ENCODE measurements at regions not wholly inside any gene's neighbourhood (a gene's known extent, or its start where the extent isn't known, plus 50 kb on each side); places are given as distances from the start of the nearest gene placed in this dataset.
"Not testable (repeated sequence)": the region's sequence is repeated elsewhere in the genome, so short reads cannot be mapped to it uniquely, and the experiment has no call there.

DNA sequence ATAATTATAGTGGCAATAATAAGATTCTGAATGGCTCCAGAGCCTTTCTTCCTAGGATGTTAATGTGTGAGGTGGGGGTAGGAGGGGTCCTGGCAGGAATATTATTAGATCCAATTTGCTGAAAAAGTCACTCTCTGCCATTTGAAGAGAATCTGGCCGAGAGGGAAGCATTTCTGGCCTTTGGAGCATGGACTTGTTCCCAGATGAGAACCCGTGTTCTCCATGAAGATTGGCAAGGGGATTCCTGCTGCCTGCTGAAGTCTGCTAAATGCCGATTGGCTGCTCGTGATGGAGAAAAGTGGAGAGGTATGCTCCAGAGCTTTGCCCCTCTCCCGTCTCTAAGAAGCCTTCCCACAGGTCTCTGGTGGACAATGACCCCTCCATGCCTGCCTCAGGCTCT lies 135.6 kb downstream of the TRIM43 start:
- H3K27me3 ChIP-seq (ENCODE audit: insufficient read depth, low read length, poor library complexity); H2AFZ ChIP-seq (ENCODE audit: low read depth, low read length); H3K4me1 ChIP-seq (ENCODE audit: insufficient read depth, low read length); H3K4me2 ChIP-seq (ENCODE audit: insufficient read depth, low read length); H3K9ac ChIP-seq (ENCODE audit: low read depth, low read length); ATAC-seq (ENCODE audit: insufficient read depth, low read depth); H3K79me2 ChIP-seq (ENCODE audit: insufficient read depth, low read length); H3K9me3 ChIP-seq (ENCODE audit: insufficient read depth, low read length, severe bottlenecking); H3K27ac ChIP-seq (ENCODE audit: low read length); H4K20me1 ChIP-seq (ENCODE audit: insufficient read depth, low read length); H3K4me3 ChIP-seq (ENCODE audit: low read depth in 1 of 2, low read length in 2 of 2); H3K36me3 ChIP-seq (ENCODE audit: insufficient read depth, low read length); DNase-seq: not testable (repeated sequence)

DNA sequence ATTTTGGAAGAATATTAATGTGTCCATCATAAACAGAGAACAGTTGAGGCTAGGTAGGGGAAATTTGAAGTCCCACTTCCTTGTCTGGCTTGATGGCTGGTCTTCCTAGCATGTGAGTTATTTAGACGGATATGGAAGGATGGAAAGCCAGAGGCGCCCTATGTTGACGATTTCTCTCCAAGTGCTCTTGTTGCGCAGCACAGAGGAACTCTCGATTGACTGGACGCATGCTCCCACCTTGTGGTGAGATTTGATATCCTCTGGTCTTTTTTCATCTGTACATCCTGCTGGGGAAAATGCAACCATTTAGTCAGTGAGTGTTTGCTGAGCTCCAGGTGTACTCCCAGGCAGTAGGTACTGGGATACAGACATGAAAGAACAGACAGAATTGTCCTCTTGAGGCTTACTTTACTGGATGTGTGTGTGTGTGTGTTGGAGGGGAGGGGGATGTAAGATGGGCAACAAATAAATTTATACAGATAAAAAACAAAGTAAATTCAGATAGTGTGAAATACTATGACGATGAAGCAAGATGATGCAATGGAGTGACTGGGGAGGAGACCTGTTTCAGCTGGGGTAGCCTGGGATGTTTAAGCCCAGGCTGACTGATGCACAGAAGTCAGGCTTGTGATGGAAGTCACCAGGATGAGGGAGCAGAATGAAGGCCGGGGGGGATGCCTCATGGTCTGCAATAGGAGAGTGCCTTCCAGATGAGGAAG lies 137.2 kb downstream of the TRIM43 start:
- TF ChIP-seq, protein P1, sequence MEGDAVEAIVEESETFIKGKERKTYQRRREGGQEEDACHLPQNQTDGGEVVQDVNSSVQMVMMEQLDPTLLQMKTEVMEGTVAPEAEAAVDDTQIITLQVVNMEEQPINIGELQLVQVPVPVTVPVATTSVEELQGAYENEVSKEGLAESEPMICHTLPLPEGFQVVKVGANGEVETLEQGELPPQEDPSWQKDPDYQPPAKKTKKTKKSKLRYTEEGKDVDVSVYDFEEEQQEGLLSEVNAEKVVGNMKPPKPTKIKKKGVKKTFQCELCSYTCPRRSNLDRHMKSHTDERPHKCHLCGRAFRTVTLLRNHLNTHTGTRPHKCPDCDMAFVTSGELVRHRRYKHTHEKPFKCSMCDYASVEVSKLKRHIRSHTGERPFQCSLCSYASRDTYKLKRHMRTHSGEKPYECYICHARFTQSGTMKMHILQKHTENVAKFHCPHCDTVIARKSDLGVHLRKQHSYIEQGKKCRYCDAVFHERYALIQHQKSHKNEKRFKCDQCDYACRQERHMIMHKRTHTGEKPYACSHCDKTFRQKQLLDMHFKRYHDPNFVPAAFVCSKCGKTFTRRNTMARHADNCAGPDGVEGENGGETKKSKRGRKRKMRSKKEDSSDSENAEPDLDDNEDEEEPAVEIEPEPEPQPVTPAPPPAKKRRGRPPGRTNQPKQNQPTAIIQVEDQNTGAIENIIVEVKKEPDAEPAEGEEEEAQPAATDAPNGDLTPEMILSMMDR (IDR thresholded peaks at IDR 0.05; ENCODE audit: borderline replicate concordance, extremely low read depth, low read length, poor library complexity, severe bottlenecking): peak; percentile 64
- no peak for TF ChIP-seq EZH2 (IDR thresholded peaks at IDR 0.05; ENCODE audit: borderline replicate concordance, low read depth, low read length, severe bottlenecking)
- DNase-seq (peak; percentile 58), ATAC-seq (ENCODE audit: insufficient read depth, low read depth) (peak; percentile 78)
- Histone ChIP-seq H3K27ac (ENCODE audit: low read length) (no peak overlapping the region), H3K36me3 (ENCODE audit: insufficient read depth, low read length) (no peaks in the 10 kb centered on the region), H3K27me3 (ENCODE audit: insufficient read depth, low read length, poor library complexity) (peaks cover 4% of the 10 kb centered on the region), H3K9ac (ENCODE audit: low read depth, low read length) (no peak overlapping the region), H3K4me1 (ENCODE audit: insufficient read depth, low read length) (no peaks in the 10 kb centered on the region), H2AFZ (ENCODE audit: low read depth, low read length) (no peak overlapping the region), H4K20me1 (ENCODE audit: insufficient read depth, low read length) (no peaks in the 10 kb centered on the region), H3K79me2 (ENCODE audit: insufficient read depth, low read length) (no peaks in the 10 kb centered on the region), H3K4me2 (ENCODE audit: insufficient read depth, low read length) (no peak overlapping the region), H3K9me3 (ENCODE audit: insufficient read depth, low read length, severe bottlenecking) (no peaks in the 10 kb centered on the region), H3K4me3 (ENCODE audit: low read depth in 1 of 2, low read length in 2 of 2) (no peak overlapping the region)

DNA sequence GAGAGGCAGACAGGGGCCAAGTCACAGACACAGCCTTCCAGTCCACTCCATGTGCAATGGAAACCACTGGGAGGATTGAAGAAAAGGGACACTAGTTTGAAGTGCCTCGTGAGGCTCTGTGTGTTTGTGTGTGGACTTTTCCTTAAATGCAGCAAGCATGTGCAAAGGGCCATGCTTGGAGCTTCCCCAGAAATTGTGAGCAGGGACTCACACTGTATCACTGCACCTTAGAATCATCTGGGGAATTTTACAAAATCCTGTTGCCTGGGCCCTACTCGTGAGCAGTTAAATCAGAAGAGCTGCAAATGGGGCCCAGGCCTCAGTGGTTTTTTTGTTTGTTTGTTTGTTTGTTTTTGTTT lies 137.8 kb downstream of the TRIM43 start:
- Histone ChIP-seq H2AFZ (ENCODE audit: low read depth, low read length) (no peak overlapping the region), H3K27me3 (ENCODE audit: insufficient read depth, low read length, poor library complexity) (peaks cover 4% of the 10 kb centered on the region), H4K20me1 (ENCODE audit: insufficient read depth, low read length) (no peaks in the 10 kb centered on the region), H3K36me3 (ENCODE audit: insufficient read depth, low read length) (no peaks in the 10 kb centered on the region), H3K27ac (ENCODE audit: low read length) (no peak overlapping the region), H3K9ac (ENCODE audit: low read depth, low read length) (no peak overlapping the region), H3K4me1 (ENCODE audit: insufficient read depth, low read length) (no peaks in the 10 kb centered on the region), H3K79me2 (ENCODE audit: insufficient read depth, low read length) (no peaks in the 10 kb centered on the region), H3K4me3 (ENCODE audit: low read depth in 1 of 2, low read length in 2 of 2) (no peak overlapping the region), H3K4me2 (ENCODE audit: insufficient read depth, low read length) (no peak overlapping the region), H3K9me3 (ENCODE audit: insufficient read depth, low read length, severe bottlenecking) (no peaks in the 10 kb centered on the region)
- DNase-seq (no peak), ATAC-seq (ENCODE audit: insufficient read depth, low read depth) (no peak)
- no peak for TF ChIP-seq EZH2 (IDR thresholded peaks at IDR 0.05; ENCODE audit: borderline replicate concordance, low read depth, low read length, severe bottlenecking)
- TF ChIP-seq, protein P1 (IDR thresholded peaks at IDR 0.05; ENCODE audit: borderline replicate concordance, extremely low read depth, low read length, poor library complexity, severe bottlenecking): no peak

DNA sequence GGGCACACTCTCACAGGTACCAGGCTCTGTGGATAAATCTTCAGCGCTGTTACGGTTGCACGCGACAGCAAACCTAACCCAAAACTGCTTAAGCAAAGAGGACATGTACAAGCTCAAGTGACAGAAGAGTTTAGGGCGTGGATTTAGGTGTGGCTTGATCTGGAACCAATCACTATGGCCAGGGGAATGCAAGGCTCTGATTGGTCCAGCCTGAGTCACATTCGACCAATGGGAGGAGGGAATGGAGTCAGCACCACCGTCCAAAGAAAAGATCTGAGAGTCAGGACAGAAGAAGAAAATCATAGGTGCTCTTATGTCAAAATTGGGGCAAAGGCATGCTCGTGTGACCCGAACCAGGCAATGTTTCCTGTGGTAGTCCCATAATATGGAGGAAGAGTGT lies 139.0 kb downstream of the TRIM43 start:
- H3K36me3 ChIP-seq (ENCODE audit: insufficient read depth, low read length): no peaks in the 10 kb centered on the region
- H3K4me3 ChIP-seq (ENCODE audit: low read depth in 1 of 2, low read length in 2 of 2): no peak overlapping the region
- H3K27ac ChIP-seq (ENCODE audit: low read length): no peak overlapping the region
- TF ChIP-seq, protein P1 (IDR thresholded peaks at IDR 0.05; ENCODE audit: borderline replicate concordance, extremely low read depth, low read length, poor library complexity, severe bottlenecking): no peak
- no peak for TF ChIP-seq EZH2 (IDR thresholded peaks at IDR 0.05; ENCODE audit: borderline replicate concordance, low read depth, low read length, severe bottlenecking)
- no peaks in the 10 kb centered on the region for H3K4me1 ChIP-seq (ENCODE audit: insufficient read depth, low read length)
- no peaks in the 10 kb centered on the region for H3K9me3 ChIP-seq (ENCODE audit: insufficient read depth, low read length, severe bottlenecking)
- ATAC-seq (ENCODE audit: insufficient read depth, low read depth): no peak
- no peak overlapping the region for H3K9ac ChIP-seq (ENCODE audit: low read depth, low read length)
- H3K4me2 ChIP-seq (ENCODE audit: insufficient read depth, low read length): no peak overlapping the region
- no peak overlapping the region for H2AFZ ChIP-seq (ENCODE audit: low read depth, low read length)
- H3K79me2 ChIP-seq (ENCODE audit: insufficient read depth, low read length): no peaks in the 10 kb centered on the region
- H4K20me1 ChIP-seq (ENCODE audit: insufficient read depth, low read length): no peaks in the 10 kb centered on the region
- DNase-seq: peak; percentile 20
- peaks cover 3% of the 10 kb centered on the region for H3K27me3 ChIP-seq (ENCODE audit: insufficient read depth, low read length, poor library complexity)

All from DND-41 (cell line).